GM12878 (cell line): ENCODE measurements at regions not wholly inside any gene's neighbourhood (a gene's known extent, or its start where the extent isn't known, plus 50 kb on each side); places are given as distances from the start of the nearest gene placed in this dataset.

Experiments
- ATAC-seq: fragments of 200-7000 bp; cut with Tn5 transposase; 3 replicates; pipeline ENCODE4 v1.9.1; 2020; ENCODE audit warnings: mild to moderate bottlenecking, moderate library complexity
- BruUV-seq: library from RNA; stranded (reverse); fragments of 400-500 nt; replicated peaks from 2 replicates; lab custom pipeline; 2021; lab: Mats Ljungman, UMichigan
- CTCF ChIA-PET: fragments of 300-600 bp; sonication (Branson Sonifier 250); formaldehyde crosslinking; extraction: SDS; loops from one replicate; lab custom pipeline; 2021; ENCODE audit warnings: inconsistent platforms; lab: Yijun Ruan, JAX
- POLR2A ChIA-PET: fragments of 350-600 bp; formaldehyde crosslinking; extraction: SDS; loops from one replicate; lab custom pipeline; 2021; ENCODE audit warnings: inconsistent platforms; lab: Charles Lee
- RAD21 ChIA-PET: fragments of 300-600 bp; sonication (Branson Sonifier 250); formaldehyde crosslinking; loops from one replicate; lab custom pipeline; 2023; ENCODE audit warnings: antibody characterized with exemption; ENCODE audit not compliant: unreplicated experiment; lab: Charles Lee
- SMC1A ChIA-PET: fragments of 300-600 bp; sonication (Branson Sonifier 250); formaldehyde crosslinking; loops from one replicate; lab custom pipeline; 2023; ENCODE audit not compliant: unreplicated experiment, uncharacterized antibody; lab: Charles Lee
- DNase-seq: peaks from one replicate; pipeline ENCODE4 v3.0.0-alpha.2; 2011; ENCODE audit warnings: low read depth, low spot score
- FAIRE-seq: peaks from 3 replicates; lab custom pipeline; 2011; peaks lifted over from hg19 to GRCh38; lab: Jason Lieb, UNC
- H2AFZ ChIP-seq: 2 replicates; pipeline ENCODE4 v1.6.0; 2011; ENCODE audit warnings: low read depth, low read length, control low read depth; ENCODE audit not compliant: control insufficient read depth
- H3K27ac ChIP-seq: 2 replicates; pipeline ENCODE4 v1.5.1; 2011; ENCODE audit warnings: control low read depth; ENCODE audit not compliant: control insufficient read depth, insufficient read depth
- H3K27me3 ChIP-seq, 2 experiments: replicated peaks in 1 of 2; 2 replicates each; pipeline versions ENCODE4 v1.6.0 to v1.6.1; 2011; ENCODE audit warnings: low read length in 1 of 2; ENCODE audit not compliant: control insufficient read depth in 2 of 2, insufficient read depth in 2 of 2
- H3K36me3 ChIP-seq, 2 experiments: 2 replicates each; pipeline ENCODE4 v1.5.1; 2011; ENCODE audit warnings: low read length in 1 of 2; ENCODE audit not compliant: control insufficient read depth in 2 of 2, insufficient read depth in 2 of 2
- H3K4me1 ChIP-seq: 2 replicates; pipeline ENCODE4 v1.6.1; 2011; ENCODE audit warnings: mild to moderate bottlenecking, low read length, moderate library complexity, mixed read lengths; ENCODE audit not compliant: control insufficient read depth, insufficient read depth
- H3K4me2 ChIP-seq: 2 replicates; pipeline ENCODE4 v1.6.0; 2011; ENCODE audit warnings: control low read depth; ENCODE audit not compliant: control insufficient read depth, insufficient read depth
- H3K4me3 ChIP-seq: fragments of 200-600 bp; sonication (generic); 2 replicates; pipeline ENCODE4 v1.5.1; 2016
- H3K79me2 ChIP-seq: 2 replicates; pipeline ENCODE4 v1.6.0; 2011; ENCODE audit warnings: low read length; ENCODE audit not compliant: control insufficient read depth, insufficient read depth
- H3K9ac ChIP-seq: 2 replicates; pipeline ENCODE4 v1.8.0; 2011; ENCODE audit warnings: low read length, control low read depth, mixed read lengths; ENCODE audit not compliant: control insufficient read depth, insufficient read depth
- H3K9me3 ChIP-seq: replicated peaks from 3 replicates; pipeline ENCODE4 v1.5.1; 2011; ENCODE audit warnings: mild to moderate bottlenecking, low read length; ENCODE audit not compliant: control insufficient read depth, insufficient read depth
- H4K20me1 ChIP-seq: 2 replicates; pipeline ENCODE4 v1.6.0; 2011; ENCODE audit not compliant: control insufficient read depth, insufficient read depth
- DPF2 ChIP-seq: fragments of 450-650 bp; IDR thresholded peaks from 2 replicates; pipeline ENCODE4 v1.6.1; 2017; ENCODE audit warnings: mild to moderate bottlenecking
- EP300 ChIP-seq, 2 experiments: fragments of 150-350 bp in 1 of 2; IDR thresholded peaks; 2 replicates each; pipeline ENCODE4 v1.6.1; 2011 to 2012; ENCODE audit warnings: low read depth in 2 of 2, low read length in 2 of 2, borderline replicate concordance in 1 of 2, improper control_type of control experiment in 1 of 2, inconsistent platforms in 1 of 2; ENCODE audit not compliant: control insufficient read depth in 1 of 2
- ESRRA ChIP-seq: IDR thresholded peaks from 2 replicates; pipeline ENCODE4 v1.6.1; 2012; ENCODE audit warnings: mild to moderate bottlenecking, low read length, improper control_type of control experiment
- ETV6 ChIP-seq, 2 experiments: fragments of 450-650 bp in 1 of 2; IDR thresholded peaks in 1 of 2; conservative IDR thresholded peaks in 1 of 2; 2 replicates each; pipeline ENCODE4 v1.6.1; 2014; ENCODE audit warnings: antibody characterized with exemption in 1 of 2, borderline replicate concordance in 1 of 2, low read depth in 1 of 2, mild to moderate bottlenecking in 1 of 2, moderate library complexity in 1 of 2
- HDAC6 ChIP-seq: fragments of 200-600 bp; sonication (generic); IDR thresholded peaks from one replicate; pipeline ENCODE4 v1.8.0; 2017; ENCODE audit warnings: antibody characterized with exemption; ENCODE audit not compliant: unreplicated experiment
- HDGF ChIP-seq: fragments of 450-650 bp; IDR thresholded peaks from 2 replicates; pipeline ENCODE4 v1.6.1; 2016; ENCODE audit warnings: antibody characterized with exemption
- IRF4 ChIP-seq: IDR thresholded peaks from 2 replicates; pipeline ENCODE4 v1.6.1; 2011; ENCODE audit warnings: low read depth, low read length
- MXI1 ChIP-seq: fragments of 150-350 bp; IDR thresholded peaks from 2 replicates; pipeline ENCODE4 v1.6.1; 2011; ENCODE audit warnings: low read depth, mild to moderate bottlenecking, inconsistent platforms, low read length, improper control_type of control experiment
- NR2F1 ChIP-seq: fragments of 450-650 bp; conservative IDR thresholded peaks from 2 replicates; pipeline ENCODE4 v1.6.1; 2017; ENCODE audit warnings: mild to moderate bottlenecking
- NRF1 ChIP-seq: conservative IDR thresholded peaks from 2 replicates; pipeline ENCODE4 v1.6.1; 2011; ENCODE audit warnings: mild to moderate bottlenecking, low read depth, low read length, improper control_type of control experiment
- POU2F2 ChIP-seq: IDR thresholded peaks from 3 replicates; pipeline ENCODE4 v1.6.1; 2011; ENCODE audit warnings: low read depth, mild to moderate bottlenecking, low read length, borderline replicate concordance
- RAD51 ChIP-seq: fragments of 450-650 bp; IDR thresholded peaks from 2 replicates; pipeline ENCODE4 v1.6.1; 2016; ENCODE audit warnings: moderate library complexity, mild to moderate bottlenecking, inconsistent platforms
- SMC3 ChIP-seq: IDR thresholded peaks from 2 replicates; pipeline ENCODE4 v1.6.1; 2011; ENCODE audit warnings: low read length, improper control_type of control experiment, borderline replicate concordance
- WRNIP1 ChIP-seq: IDR thresholded peaks from 2 replicates; pipeline ENCODE4 v1.6.1; 2011; ENCODE audit warnings: low read depth, low read length, improper control_type of control experiment, borderline replicate concordance
- YY1 ChIP-seq: IDR thresholded peaks from 2 replicates; pipeline ENCODE4 v1.6.1; 2011; ENCODE audit warnings: low read depth, mild to moderate bottlenecking, low read length
- ZBED1 ChIP-seq: IDR thresholded peaks from 2 replicates; pipeline ENCODE4 v1.6.1; 2016; ENCODE audit warnings: borderline replicate concordance
- ZSCAN29 ChIP-seq: fragments of 450-650 bp; IDR thresholded peaks from 2 replicates; pipeline ENCODE4 v1.6.1; 2017; ENCODE audit warnings: mild to moderate bottlenecking, moderate library complexity
- WGBS: methylation state at CpG from one replicate; pipeline ENCODE4 v1.1.6; 2016; ENCODE audit warnings: low lambda C conversion rate; ENCODE audit not compliant: insufficient replicate concordance, insufficient coverage; ENCODE audit errors: missing lambda C conversion rate; 5-methylcytosine and 5-hydroxymethylcytosine counted together
- in situ Hi-C: fragments of 300-500 bp; cut with MboI; formaldehyde crosslinking; loops from 9 replicates; pipeline ENCODE4 v1.14.3; 2018; ENCODE audit warnings: mixed read lengths
- intact Hi-C: fragments of 100-400 bp; cut with micrococcal nuclease; formaldehyde crosslinking; loops from one replicate; pipeline ENCODE4 v1.14.2; 2022; ENCODE audit not compliant: unreplicated experiment

DNA sequence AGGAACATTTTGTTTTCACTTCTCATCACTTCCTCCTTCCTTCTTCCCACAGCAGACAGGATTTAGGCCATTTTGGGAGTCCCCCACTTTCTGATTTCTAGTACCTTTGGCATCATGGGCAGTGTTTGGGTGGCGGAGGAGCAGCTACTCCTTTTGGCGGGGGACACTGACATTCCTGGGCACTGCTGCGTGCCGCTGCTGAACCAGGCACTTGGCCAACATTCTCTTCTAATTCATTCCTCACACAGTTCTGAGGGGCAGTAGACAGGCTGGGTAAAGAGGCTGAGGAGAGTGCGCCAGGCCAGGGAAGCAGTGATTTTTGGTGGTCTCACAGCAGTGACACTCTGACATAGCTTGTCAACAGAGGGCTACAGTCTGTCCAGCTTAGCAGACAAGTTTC is 270.2 kb downstream of the LOXHD1 start (continued):
- TF ChIP-seq HDGF, result no peak
- TF ChIP-seq ETV6 (conservative IDR thresholded peaks at IDR 0.05 in 1 of 2, IDR thresholded peaks at IDR 0.05 in 1 of 2; ENCODE audit: borderline replicate concordance in 1 of 2, low read depth in 1 of 2), result no peak
- no peak for TF ChIP-seq WRNIP1
- TF ChIP-seq ZBED1, result no peak
- no peak for TF ChIP-seq ZSCAN29
- TF ChIP-seq MXI1, result no peak
- no peak for TF ChIP-seq POU2F2
- no peak for TF ChIP-seq HDAC6
- TF ChIP-seq YY1, result no peak
- TF ChIP-seq NRF1, result no peak
- TF ChIP-seq ESRRA, result no peak
- TF ChIP-seq, all 136 proteins: peak for 0

DNA sequence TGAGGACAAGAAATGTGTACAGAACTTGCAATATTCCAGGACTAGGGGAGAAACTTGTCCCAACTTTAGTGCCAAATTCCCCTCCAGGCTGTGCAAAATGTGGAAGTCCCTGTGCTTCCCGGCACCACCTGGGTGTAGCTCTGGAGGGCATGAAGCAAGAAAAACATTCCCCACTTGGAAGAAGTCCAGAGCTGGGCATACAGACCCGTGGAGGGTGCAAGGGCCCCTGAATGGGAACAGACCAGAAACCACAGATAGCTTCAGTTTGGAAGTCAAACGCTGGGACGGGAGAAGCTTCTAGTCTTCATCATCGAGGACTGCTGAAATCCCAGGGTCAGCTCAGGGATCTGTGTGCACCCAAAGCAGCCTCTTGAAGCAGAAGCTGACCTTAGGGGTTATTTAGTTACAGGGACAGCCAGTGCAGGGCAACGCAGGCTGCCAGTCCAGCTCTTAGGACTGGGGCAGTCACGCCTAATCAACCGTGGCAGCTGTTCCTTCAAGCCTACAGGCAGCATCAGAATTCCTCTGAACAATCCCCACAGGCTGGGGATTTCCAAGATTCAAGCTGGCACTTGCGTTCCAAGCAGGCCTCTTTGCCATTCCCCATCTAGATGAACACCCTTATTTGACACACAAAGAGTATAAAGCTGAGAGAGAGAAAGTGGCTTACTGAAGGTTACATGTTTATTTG is 269.4 kb downstream of the LOXHD1 start:
- H3K4me2 ChIP-seq, result no peak overlapping the region
- intact Hi-C loops, result no loop called here
- SMC1A ChIA-PET, result interaction anchor here (0.9 kb wide), 1 partner anchor 238 kb away, joined by 3 read pairs; no protein-coding TSS in a partner anchor
- H3K9ac ChIP-seq, result no peak overlapping the region
- POLR2A ChIA-PET, result no interaction called here
- H3K27ac ChIP-seq, result no peak overlapping the region
- RAD21 ChIA-PET, result no interaction called here
- no peak overlapping the region for H2AFZ ChIP-seq
- CTCF ChIA-PET, result interaction anchor here (1.1 to 1.9 kb wide), 3 partner anchors 18 to 270 kb away, joined by 3 to 4 read pairs (median 4); a partner anchor contains a TSS
- no peaks in the 10 kb centered on the region for H3K36me3 ChIP-seq
- no peak for DNase-seq
- peaks cover 0 to 4% of the 10 kb centered on the region in 2 experiments; a peak in 1 of 4 replicates for H3K27me3 ChIP-seq
- no peaks in the 10 kb centered on the region for H3K9me3 ChIP-seq
- TF ChIP-seq IRF4 (no peak), RAD51 (no peak), WRNIP1 (no peak), EP300 (IDR thresholded peaks at IDR 0.05; ENCODE audit: borderline replicate concordance in 1 of 2, control insufficient read depth in 1 of 2, low read depth in 2 of 2, low read length in 2 of 2) (no peak), NR2F1 (no peak), SMC3 (no peak), DPF2 (no peak)
- TF ChIP-seq, all 136 proteins: peak for 0
- in situ Hi-C loops, result no loop called here
- Histone ChIP-seq H3K79me2 (no peaks in the 10 kb centered on the region), H3K4me3 (no peak overlapping the region), H3K4me1 (no peaks in the 10 kb centered on the region), H4K20me1 (no peaks in the 10 kb centered on the region)
- WGBS, result 30% methylated on average over 9 of the region's 9 CpGs
- BruUV-seq, result no TSS peak
- ATAC-seq (no peak), FAIRE-seq (no peak)
